ENCODE measurements at regions not wholly inside any gene's neighbourhood (a gene's known extent, or its start where the extent isn't known, plus 50 kb on each side); places are given as distances from the start of the nearest gene placed in this dataset.
A peak's percentile ranks its signal among the peaks of the same experiment; 100 is the strongest.
"Not testable (repeated sequence)": the region's sequence is repeated elsewhere in the genome, so short reads cannot be mapped to it uniquely, and the experiment has no call there.

DNA sequence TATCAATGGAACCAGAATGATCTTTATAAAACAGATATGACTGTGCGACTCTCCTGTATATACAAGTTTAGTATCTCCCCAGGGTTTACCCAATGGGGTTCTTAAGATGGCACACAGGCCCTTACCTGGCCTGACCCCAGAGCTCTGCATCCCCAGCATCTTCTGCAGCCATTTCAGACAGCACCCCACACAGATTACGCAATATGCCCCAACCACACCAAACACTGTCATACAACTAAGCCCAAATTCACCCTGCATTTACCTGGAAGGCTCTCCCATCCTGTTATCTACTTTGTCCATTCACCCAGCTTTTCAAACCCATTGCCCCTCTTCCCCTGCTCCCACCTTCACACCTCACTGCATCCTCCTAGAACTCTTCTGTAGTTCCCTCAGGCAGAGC is 182.5 kb upstream of the API5 start:
- DNase-seq (ENCODE audit: low spot score), result no peak

DNA sequence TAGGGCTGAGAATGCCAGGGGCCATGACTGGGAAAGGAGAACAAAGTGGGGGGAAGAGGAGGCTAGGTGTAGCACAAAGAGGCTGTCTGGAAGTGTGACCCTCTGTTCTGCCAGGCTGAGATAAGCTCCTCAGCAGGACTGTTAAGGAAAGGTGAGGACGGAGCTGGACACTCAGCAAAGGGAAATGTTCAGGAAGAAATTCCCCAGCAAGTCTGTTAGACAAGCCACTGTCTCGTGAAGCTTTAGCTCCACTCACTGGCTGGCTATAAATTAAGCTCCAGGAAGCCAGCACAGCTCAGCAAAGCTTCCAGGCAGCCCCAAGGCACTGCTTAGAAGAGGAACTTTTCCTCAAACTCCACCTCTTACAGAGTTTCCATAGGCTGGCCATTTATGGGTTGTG is 181.2 kb upstream of the API5 start:
- DNase-seq (ENCODE audit: low spot score), result peak; percentile 33

- no peak for DNase-seq (ENCODE audit: low spot score)
These were observed 175.7 kb upstream of the API5 start for GRCh38 chr11:43135966-43136534.

GRCh38 chr11:43138621-43139140 is 173.1 kb upstream of the API5 start:
- DNase-seq (ENCODE audit: low spot score), result no peak

- DNase-seq (ENCODE audit: low spot score), result no peak
These were observed 166.1 kb upstream of the API5 start for GRCh38 chr11:43145653-43146052.

DNA sequence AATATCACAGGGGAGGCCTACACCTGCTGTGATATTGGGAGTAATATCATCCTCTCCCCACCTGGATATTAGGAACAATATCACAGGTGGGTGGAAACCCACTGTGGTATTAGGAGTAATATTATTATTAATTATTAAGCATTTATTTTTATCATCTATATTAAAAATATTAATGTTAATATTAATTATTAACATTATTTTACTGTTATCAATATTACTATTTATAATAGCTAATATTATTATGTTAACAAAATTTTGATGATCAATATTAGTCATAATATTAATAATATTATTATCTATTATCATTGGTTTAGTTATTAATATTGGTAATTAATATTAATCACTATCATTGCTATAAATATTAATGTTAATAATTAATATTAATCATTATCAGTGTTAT is 161.1 kb upstream of the API5 start:
- DNase-seq (ENCODE audit: low spot score), result no peak

DNA sequence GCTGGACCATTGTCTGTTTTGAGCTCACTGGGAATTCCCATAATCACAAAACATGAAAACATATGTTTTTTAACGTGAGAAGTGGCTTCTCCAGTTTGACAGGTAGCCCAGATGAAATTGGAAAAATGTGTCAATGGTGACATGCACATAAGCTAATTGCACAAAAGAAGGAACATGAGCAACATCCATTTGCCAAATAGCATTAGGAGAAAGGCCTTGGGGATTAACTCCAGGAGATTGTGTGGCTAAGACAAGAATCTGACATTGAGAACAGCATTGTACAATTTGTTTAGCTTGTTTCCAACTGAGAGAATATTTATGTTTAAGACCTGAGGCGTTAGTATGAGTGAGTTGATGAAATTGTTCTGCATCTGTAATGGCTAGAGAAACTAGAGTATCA is 147.0 kb upstream of the API5 start:
- DNase-seq (ENCODE audit: low spot score), result no peak

GRCh38 chr11:43165393-43165792 is 146.4 kb upstream of the API5 start:
- not testable (repeated sequence) for DNase-seq (ENCODE audit: low spot score)

DNA sequence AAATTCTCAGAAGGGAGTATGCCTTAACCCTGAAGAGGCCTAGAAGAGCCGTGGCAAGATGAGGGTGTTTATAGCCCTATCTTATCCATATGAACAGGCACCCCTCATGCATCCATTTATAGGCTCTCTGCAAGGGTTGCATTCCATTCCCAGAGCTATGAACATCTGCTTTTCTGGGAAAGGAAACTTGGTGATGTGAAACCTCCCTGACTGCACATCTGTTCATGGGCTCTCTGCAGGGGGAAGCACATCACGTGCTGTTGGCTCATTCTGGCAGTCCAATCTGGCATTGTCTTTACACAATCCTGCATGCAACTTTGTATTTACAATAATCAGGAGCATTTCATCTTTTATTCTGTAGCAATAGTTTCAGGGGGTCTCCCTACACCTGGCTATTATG is 143.6 kb upstream of the API5 start:
- not testable (repeated sequence) for DNase-seq (ENCODE audit: low spot score)

- DNase-seq (ENCODE audit: low spot score), result no peak
These were observed 139.3 kb upstream of the API5 start for GRCh38 chr11:43172477-43172876.

DNA sequence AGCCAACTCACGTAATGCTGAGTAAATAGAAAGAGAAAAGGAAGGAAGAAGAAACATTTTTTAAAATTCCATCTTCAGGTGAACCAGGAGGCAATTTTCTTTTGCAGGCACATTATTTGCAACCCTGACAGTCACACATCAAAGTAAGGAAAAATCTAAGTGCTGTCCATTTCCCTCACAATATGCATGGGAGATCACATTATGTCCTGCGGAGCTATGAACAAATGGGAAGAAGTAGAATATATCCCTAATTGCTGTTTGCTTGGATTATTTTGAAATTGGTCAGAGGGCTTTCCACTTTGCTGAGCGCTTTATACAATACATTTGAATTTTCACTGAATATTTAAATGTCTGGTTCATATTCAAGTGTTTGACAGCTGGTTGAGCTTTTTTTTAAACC is 133.8 kb upstream of the API5 start:
- DNase-seq (ENCODE audit: low spot score), result no peak

DNA sequence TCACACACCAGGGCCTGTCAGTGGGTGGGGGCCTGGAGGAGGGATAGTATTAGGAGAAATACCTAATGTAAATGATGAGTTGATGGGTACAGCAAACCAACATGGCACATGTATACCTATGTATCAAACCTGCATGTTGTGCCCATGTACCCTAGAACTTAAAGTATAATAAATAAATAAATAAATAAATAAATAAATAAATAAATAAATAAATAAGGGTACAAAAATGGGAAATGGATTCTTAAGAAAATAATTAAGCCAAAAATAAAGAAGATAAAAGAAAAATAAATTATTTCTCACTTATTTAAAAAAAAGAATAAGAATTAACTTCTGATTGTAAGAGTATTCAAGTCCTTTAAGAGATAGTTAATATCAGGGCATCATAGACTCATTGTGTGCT is 117.3 kb upstream of the API5 start:
- not testable (repeated sequence) for DNase-seq (ENCODE audit: low spot score)

DNA sequence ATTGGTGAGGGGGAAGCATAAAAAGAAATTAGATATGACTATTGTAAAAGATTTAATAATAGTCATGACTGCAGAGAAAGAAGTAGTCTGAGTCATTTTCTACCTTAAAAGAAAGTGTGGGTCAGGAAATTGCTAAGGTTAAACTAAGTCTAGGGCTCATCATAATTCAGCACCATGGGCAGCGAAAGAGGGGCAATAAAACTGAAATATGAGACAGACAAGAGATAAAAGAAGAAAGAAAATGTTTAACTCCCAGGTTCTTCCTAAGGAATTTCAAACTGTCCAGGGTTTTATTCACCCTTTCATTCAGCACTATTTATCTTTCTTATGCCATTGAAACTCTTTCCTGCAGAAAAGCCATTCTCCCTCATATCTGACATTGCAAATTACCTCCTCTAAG is 114.4 kb upstream of the API5 start:
- no peak for DNase-seq (ENCODE audit: low spot score)

DNA sequence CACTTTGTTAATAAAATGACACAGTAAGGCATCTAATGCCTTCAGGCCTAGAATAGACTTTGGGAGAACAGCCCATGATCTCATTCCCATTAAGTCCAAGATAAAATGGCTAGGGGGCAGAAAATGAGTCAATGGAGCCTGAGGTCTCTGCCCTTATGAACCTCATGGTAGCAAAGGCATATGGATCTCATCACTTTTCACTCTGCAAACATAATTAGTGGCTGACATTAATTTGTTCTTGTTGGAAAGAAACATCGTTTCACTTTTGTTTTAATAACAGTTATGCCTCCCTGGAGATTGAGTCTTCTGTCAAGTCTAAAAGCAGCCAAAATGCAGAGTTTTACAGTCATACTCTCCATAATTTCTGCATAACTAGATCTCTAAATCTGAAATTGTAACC is 111.8 kb upstream of the API5 start:
- no peak for DNase-seq (ENCODE audit: low spot score)

GRCh38 chr11:43212279-43212678 is 99.5 kb upstream of the API5 start:
- DNase-seq (ENCODE audit: low spot score), result no peak

GRCh38 chr11:43214471-43214870 is 97.3 kb upstream of the API5 start:
- DNase-seq (ENCODE audit: low spot score), result no peak

- no peak for DNase-seq (ENCODE audit: low spot score)
These were observed 93.9 kb upstream of the API5 start for GRCh38 chr11:43217849-43218248.

GRCh38 chr11:43222215-43222614 is 89.6 kb upstream of the API5 start:
- DNase-seq (ENCODE audit: low spot score), result no peak

DNA sequence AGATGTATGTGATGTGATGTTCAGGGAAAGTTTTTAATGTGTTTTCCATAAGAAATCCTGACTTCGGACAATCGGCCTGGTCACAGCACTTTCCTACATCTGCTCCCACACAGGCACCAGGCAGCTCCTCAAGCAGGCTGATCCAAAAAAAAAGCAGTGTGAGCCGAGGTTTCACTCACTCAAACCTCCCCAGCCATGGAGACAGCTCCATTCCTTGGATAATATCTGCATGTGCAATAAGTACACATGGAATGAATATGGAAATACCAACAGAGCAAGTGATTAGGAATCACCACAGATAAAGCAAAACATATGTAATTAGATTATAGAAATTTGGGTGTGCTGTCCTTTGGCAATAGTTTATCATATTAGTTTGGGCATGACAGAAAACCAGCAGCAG is 88.8 kb upstream of the API5 start:
- DNase-seq (ENCODE audit: low spot score), result no peak

- no peak for DNase-seq (ENCODE audit: low spot score)
These were observed 76.9 kb upstream of the API5 start for GRCh38 chr11:43234881-43235280.

- no peak for DNase-seq (ENCODE audit: low spot score)
These were observed 73.5 kb upstream of the API5 start for GRCh38 chr11:43238341-43238740.

DNA sequence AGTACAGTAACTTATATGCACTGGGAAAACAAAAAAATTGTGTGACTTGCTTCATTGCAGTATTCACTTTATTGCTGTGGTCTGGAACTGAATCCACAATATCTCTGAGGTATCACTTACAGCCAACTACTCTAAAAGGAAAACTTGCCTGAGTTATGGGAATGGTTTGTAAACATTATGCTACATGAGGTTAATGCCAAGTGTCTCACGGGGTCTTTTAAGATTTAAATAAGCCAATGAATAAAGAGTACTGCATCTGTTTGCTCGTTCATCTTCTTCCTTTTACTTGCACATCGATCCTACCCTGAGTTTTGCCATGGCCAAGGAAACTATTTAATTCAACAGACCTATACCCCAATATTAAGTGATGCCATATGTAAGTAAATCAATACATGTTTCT is 72.0 kb upstream of the API5 start:
- DNase-seq (ENCODE audit: low spot score), result no peak

- no peak for DNase-seq (ENCODE audit: low spot score)
These were observed 69.4 kb upstream of the API5 start for GRCh38 chr11:43242401-43242800.

DNA sequence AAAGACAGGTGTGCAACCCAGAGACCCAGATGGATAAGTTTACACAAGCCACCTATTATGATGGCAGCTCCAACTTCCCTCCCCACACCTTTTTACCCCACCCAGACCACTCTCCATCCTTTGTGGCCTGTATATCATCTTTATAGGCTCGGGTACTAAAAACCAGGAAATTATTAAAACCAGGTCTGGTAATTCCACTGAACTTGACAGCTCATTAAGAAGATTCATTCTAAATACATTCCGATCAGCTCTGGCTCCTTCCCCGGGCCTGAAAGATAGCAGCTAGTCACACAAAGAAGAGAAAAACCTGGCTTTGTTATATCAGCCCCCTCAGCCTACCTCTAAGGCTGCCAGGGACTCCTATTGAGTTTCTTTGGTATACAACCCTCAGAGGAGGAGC is 67.9 kb upstream of the API5 start:
- no peak for DNase-seq (ENCODE audit: low spot score)

DNA sequence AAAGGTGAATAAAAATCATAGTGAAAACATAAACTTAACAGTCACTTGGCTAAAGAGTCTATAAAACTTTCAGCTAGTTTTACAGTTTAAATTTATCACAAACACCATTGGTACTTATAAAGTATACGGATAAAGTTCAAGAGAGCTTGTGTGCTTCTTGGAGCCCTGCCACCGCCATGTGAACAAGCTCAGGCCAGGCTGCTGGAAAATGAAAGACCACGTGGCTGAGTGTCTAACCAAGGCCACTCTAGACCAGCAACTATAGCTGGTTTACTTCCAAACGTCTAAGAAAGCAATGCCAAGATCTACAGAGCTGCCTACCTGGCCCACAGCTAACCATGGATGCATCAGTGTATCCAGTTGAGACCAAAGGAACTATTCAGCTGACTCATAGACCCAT is 66.3 kb upstream of the API5 start:
- DNase-seq (ENCODE audit: low spot score), result no peak
